ENCODE measurements at regions not wholly inside any gene's neighbourhood (a gene's known extent, or its start where the extent isn't known, plus 50 kb on each side); places are given as distances from the start of the nearest gene placed in this dataset.

DNA sequence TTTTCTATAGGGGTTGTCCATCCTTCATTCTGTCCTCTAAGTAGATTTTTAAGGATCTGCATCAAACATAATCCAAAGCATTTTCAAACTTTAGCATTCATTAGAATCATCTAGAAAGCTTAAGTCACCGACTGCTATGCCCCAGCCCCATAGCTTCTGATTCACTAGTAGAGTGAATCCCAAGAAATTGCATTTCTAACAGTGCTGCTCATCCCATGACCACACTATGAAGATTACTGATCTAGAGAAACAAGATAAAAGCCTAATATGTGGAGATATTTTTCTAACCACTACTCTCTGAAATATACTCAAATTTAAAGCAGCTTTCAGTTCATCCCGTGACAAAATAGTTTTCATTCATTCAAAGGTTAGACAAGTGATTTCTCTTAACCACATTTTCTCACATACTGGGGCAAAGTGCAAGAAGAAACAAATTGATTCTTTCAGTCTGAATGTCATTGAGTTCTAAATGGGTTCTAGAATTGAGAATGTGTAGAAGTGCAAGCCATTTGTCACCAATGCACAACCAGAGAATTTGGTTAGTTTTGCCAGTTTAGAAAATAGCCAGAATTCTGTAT is 286.9 kb upstream of the CD180 start:
- TF ChIP-seq CHD4 (IDR thresholded peaks at IDR 0.05): no peak
- TF ChIP-seq, protein P1, sequence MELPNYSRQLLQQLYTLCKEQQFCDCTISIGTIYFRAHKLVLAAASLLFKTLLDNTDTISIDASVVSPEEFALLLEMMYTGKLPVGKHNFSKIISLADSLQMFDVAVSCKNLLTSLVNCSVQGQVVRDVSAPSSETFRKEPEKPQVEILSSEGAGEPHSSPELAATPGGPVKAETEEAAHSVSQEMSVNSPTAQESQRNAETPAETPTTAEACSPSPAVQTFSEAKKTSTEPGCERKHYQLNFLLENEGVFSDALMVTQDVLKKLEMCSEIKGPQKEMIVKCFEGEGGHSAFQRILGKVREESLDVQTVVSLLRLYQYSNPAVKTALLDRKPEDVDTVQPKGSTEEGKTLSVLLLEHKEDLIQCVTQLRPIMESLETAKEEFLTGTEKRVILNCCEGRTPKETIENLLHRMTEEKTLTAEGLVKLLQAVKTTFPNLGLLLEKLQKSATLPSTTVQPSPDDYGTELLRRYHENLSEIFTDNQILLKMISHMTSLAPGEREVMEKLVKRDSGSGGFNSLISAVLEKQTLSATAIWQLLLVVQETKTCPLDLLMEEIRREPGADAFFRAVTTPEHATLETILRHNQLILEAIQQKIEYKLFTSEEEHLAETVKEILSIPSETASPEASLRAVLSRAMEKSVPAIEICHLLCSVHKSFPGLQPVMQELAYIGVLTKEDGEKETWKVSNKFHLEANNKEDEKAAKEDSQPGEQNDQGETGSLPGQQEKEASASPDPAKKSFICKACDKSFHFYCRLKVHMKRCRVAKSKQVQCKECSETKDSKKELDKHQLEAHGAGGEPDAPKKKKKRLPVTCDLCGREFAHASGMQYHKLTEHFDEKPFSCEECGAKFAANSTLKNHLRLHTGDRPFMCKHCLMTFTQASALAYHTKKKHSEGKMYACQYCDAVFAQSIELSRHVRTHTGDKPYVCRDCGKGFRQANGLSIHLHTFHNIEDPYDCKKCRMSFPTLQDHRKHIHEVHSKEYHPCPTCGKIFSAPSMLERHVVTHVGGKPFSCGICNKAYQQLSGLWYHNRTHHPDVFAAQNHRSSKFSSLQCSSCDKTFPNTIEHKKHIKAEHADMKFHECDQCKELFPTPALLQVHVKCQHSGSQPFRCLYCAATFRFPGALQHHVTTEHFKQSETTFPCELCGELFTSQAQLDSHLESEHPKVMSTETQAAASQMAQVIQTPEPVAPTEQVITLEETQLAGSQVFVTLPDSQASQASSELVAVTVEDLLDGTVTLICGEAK (IDR thresholded peaks at IDR 0.05; ENCODE audit: borderline replicate concordance): no peak
- no peak for TF ChIP-seq PAX5 (IDR thresholded peaks at IDR 0.05; ENCODE audit: borderline replicate concordance, low read depth, low read length)
- TF ChIP-seq, protein P2, sequence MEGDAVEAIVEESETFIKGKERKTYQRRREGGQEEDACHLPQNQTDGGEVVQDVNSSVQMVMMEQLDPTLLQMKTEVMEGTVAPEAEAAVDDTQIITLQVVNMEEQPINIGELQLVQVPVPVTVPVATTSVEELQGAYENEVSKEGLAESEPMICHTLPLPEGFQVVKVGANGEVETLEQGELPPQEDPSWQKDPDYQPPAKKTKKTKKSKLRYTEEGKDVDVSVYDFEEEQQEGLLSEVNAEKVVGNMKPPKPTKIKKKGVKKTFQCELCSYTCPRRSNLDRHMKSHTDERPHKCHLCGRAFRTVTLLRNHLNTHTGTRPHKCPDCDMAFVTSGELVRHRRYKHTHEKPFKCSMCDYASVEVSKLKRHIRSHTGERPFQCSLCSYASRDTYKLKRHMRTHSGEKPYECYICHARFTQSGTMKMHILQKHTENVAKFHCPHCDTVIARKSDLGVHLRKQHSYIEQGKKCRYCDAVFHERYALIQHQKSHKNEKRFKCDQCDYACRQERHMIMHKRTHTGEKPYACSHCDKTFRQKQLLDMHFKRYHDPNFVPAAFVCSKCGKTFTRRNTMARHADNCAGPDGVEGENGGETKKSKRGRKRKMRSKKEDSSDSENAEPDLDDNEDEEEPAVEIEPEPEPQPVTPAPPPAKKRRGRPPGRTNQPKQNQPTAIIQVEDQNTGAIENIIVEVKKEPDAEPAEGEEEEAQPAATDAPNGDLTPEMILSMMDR (IDR thresholded peaks at IDR 0.05 in 2 of 3, conservative IDR thresholded peaks at IDR 0.05 in 1 of 3; ENCODE audit: control insufficient read depth in 2 of 3, extremely low read depth in 1 of 3, insufficient read depth in 1 of 3, low read depth in 3 of 3, low read length in 3 of 3): no peak
- TF ChIP-seq, protein P3, sequence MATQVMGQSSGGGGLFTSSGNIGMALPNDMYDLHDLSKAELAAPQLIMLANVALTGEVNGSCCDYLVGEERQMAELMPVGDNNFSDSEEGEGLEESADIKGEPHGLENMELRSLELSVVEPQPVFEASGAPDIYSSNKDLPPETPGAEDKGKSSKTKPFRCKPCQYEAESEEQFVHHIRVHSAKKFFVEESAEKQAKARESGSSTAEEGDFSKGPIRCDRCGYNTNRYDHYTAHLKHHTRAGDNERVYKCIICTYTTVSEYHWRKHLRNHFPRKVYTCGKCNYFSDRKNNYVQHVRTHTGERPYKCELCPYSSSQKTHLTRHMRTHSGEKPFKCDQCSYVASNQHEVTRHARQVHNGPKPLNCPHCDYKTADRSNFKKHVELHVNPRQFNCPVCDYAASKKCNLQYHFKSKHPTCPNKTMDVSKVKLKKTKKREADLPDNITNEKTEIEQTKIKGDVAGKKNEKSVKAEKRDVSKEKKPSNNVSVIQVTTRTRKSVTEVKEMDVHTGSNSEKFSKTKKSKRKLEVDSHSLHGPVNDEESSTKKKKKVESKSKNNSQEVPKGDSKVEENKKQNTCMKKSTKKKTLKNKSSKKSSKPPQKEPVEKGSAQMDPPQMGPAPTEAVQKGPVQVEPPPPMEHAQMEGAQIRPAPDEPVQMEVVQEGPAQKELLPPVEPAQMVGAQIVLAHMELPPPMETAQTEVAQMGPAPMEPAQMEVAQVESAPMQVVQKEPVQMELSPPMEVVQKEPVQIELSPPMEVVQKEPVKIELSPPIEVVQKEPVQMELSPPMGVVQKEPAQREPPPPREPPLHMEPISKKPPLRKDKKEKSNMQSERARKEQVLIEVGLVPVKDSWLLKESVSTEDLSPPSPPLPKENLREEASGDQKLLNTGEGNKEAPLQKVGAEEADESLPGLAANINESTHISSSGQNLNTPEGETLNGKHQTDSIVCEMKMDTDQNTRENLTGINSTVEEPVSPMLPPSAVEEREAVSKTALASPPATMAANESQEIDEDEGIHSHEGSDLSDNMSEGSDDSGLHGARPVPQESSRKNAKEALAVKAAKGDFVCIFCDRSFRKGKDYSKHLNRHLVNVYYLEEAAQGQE (IDR thresholded peaks at IDR 0.05; ENCODE audit: low read depth, low read length): no peak
- TF ChIP-seq, protein P4, sequence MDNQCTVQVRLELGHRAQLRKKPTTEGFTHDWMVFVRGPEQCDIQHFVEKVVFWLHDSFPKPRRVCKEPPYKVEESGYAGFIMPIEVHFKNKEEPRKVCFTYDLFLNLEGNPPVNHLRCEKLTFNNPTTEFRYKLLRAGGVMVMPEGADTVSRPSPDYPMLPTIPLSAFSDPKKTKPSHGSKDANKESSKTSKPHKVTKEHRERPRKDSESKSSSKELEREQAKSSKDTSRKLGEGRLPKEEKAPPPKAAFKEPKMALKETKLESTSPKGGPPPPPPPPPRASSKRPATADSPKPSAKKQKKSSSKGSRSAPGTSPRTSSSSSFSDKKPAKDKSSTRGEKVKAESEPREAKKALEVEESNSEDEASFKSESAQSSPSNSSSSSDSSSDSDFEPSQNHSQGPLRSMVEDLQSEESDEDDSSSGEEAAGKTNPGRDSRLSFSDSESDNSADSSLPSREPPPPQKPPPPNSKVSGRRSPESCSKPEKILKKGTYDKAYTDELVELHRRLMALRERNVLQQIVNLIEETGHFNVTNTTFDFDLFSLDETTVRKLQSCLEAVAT (IDR thresholded peaks at IDR 0.05): no peak
- TF ChIP-seq BHLHE40 (IDR thresholded peaks at IDR 0.05; ENCODE audit: borderline replicate concordance in 1 of 2, low read depth in 2 of 2, low read length in 1 of 2): peak; percentile 70 to 76
- peak in 1 of 2 experiments; percentile 11; a peak in 1 of 4 replicates for TF ChIP-seq EP300 (IDR thresholded peaks at IDR 0.05; ENCODE audit: borderline replicate concordance in 1 of 2, control insufficient read depth in 1 of 2, low read depth in 2 of 2, low read length in 2 of 2)
- TF ChIP-seq POLR2A (IDR thresholded peaks at IDR 0.05; ENCODE audit: low read depth, low read length): no peak
- TF ChIP-seq YY1 (IDR thresholded peaks at IDR 0.05; ENCODE audit: low read depth, low read length): no peak
- no peak for TF ChIP-seq TARDBP (IDR thresholded peaks at IDR 0.05; ENCODE audit: borderline replicate concordance)
